ENCODE measurements at regions not wholly inside any gene's neighbourhood (a gene's known extent, or its start where the extent isn't known, plus 50 kb on each side); places are given as distances from the start of the nearest gene placed in this dataset.

GRCh38 chr3:72439321-72440183 is 408.7 kb downstream of the SHQ1 start:
- Mint-ChIP-seq H3K27me3 (ENCODE audit: low read depth) (no peaks in the 10 kb centered on the region), H3K36me3 (ENCODE audit: low read depth) (peaks cover 63% of the 10 kb centered on the region), H3K27ac (no peak overlapping the region), H3K4me1 (ENCODE audit: low read depth) (peaks cover 70% of the 10 kb centered on the region), H3K9me3 (ENCODE audit: insufficient read depth) (no peaks in the 10 kb centered on the region), H3K4me3 (no peak overlapping the region)
- ChIA-PET POLR2A (no interaction called here), CTCF (interaction anchor here (1.4 kb wide), 1 partner anchor 9 kb away, joined by 3 read pairs; no protein-coding TSS in a partner anchor)
- DNase-seq: no peak
- peak; percentile 25 for ATAC-seq

- POLR2A ChIA-PET: interaction anchor here (0.7 kb wide), 1 partner anchor 92 kb away, joined by 3 read pairs; no protein-coding TSS in a partner anchor
- H3K27me3 Mint-ChIP-seq (ENCODE audit: low read depth): no peaks in the 10 kb centered on the region
- H3K27ac Mint-ChIP-seq: no peak overlapping the region
- H3K4me1 Mint-ChIP-seq (ENCODE audit: low read depth): peaks cover 56% of the 10 kb centered on the region
- H3K36me3 Mint-ChIP-seq (ENCODE audit: low read depth): peaks cover 51% of the 10 kb centered on the region
- CTCF ChIA-PET: interaction anchor here (1.0 kb wide), 1 partner anchor 45 kb away, joined by 4 read pairs; no protein-coding TSS in a partner anchor
- ATAC-seq (no peak), DNase-seq (no peak)
- H3K9me3 Mint-ChIP-seq (ENCODE audit: insufficient read depth): no peaks in the 10 kb centered on the region
- H3K4me3 Mint-ChIP-seq: no peak overlapping the region
These were observed 410.4 kb downstream of the SHQ1 start for GRCh38 chr3:72437661-72438406.

GRCh38 chr3:72436863-72437592 is 411.2 kb downstream of the SHQ1 start:
- Mint-ChIP-seq H3K27ac (no peak overlapping the region), H3K4me3 (no peak overlapping the region), H3K4me1 (ENCODE audit: low read depth) (peaks cover 47% of the 10 kb centered on the region), H3K27me3 (ENCODE audit: low read depth) (no peaks in the 10 kb centered on the region), H3K9me3 (ENCODE audit: insufficient read depth) (no peaks in the 10 kb centered on the region), H3K36me3 (ENCODE audit: low read depth) (peaks cover 55% of the 10 kb centered on the region)
- ChIA-PET POLR2A (interaction anchor here (0.7 kb wide), 1 partner anchor 93 kb away, joined by 3 read pairs; no protein-coding TSS in a partner anchor), CTCF (interaction anchor here (1.0 kb wide), 1 partner anchor 46 kb away, joined by 4 read pairs; no protein-coding TSS in a partner anchor)
- ATAC-seq (no peak), DNase-seq (no peak)

- no peak overlapping the region for H3K4me3 Mint-ChIP-seq
- peaks cover 48% of the 10 kb centered on the region for H3K36me3 Mint-ChIP-seq (ENCODE audit: low read depth)
- peaks cover 34% of the 10 kb centered on the region for H3K4me1 Mint-ChIP-seq (ENCODE audit: low read depth)
- DNase-seq (no peak), ATAC-seq (no peak)
- ChIA-PET POLR2A (no interaction called here), CTCF (interaction anchor here (1.7 kb wide), 1 partner anchor 558 kb away, joined by 3 read pairs; no protein-coding TSS in a partner anchor)
- no peaks in the 10 kb centered on the region for H3K27me3 Mint-ChIP-seq (ENCODE audit: low read depth)
- H3K27ac Mint-ChIP-seq: no peak overlapping the region
- no peaks in the 10 kb centered on the region for H3K9me3 Mint-ChIP-seq (ENCODE audit: insufficient read depth)
These were observed 413.9 kb downstream of the SHQ1 start for GRCh38 chr3:72434296-72434695.

GRCh38 chr3:72432246-72432645 is 416.0 kb downstream of the SHQ1 start:
- CTCF ChIA-PET: no interaction called here

GRCh38 chr3:72429589-72430353 is 418.5 kb downstream of the SHQ1 start:
- Mint-ChIP-seq H3K4me1 (ENCODE audit: low read depth) (peaks cover 47% of the 10 kb centered on the region), H3K27me3 (ENCODE audit: low read depth) (no peaks in the 10 kb centered on the region), H3K9me3 (ENCODE audit: insufficient read depth) (peaks cover 5% of the 10 kb centered on the region), H3K4me3 (no peak overlapping the region), H3K36me3 (ENCODE audit: low read depth) (peaks cover 25% of the 10 kb centered on the region), H3K27ac (no peak overlapping the region)
- POLR2A ChIA-PET: interaction anchor here (0.7 kb wide), 1 partner anchor 47 kb away, joined by 6 read pairs; no protein-coding TSS in a partner anchor
- DNase-seq (no peak), ATAC-seq (no peak)
- CTCF ChIA-PET: interaction anchor here (0.8 kb wide), 1 partner anchor 9 kb away, joined by 3 read pairs; no protein-coding TSS in a partner anchor

More at GRCh38 chr3:72432246-72432645, 416.0 kb downstream of the SHQ1 start:
- DNase-seq (no peak), ATAC-seq (no peak)
- no peak overlapping the region for H3K27ac Mint-ChIP-seq
- POLR2A ChIA-PET: no interaction called here
- no peak overlapping the region for H3K4me3 Mint-ChIP-seq
- H3K4me1 Mint-ChIP-seq (ENCODE audit: low read depth): peaks cover 32% of the 10 kb centered on the region
- H3K27me3 Mint-ChIP-seq (ENCODE audit: low read depth): no peaks in the 10 kb centered on the region
- no peaks in the 10 kb centered on the region for H3K9me3 Mint-ChIP-seq (ENCODE audit: insufficient read depth)
- H3K36me3 Mint-ChIP-seq (ENCODE audit: low read depth): peaks cover 32% of the 10 kb centered on the region

GRCh38 chr3:72428803-72429202 is 419.4 kb downstream of the SHQ1 start:
- ChIA-PET POLR2A (no interaction called here), CTCF (no interaction called here)
- H3K27ac Mint-ChIP-seq: no peak overlapping the region
- H3K4me3 Mint-ChIP-seq: no peak overlapping the region
- ATAC-seq (no peak), DNase-seq (no peak)
- peaks cover 5% of the 10 kb centered on the region for H3K9me3 Mint-ChIP-seq (ENCODE audit: insufficient read depth)
- no peaks in the 10 kb centered on the region for H3K27me3 Mint-ChIP-seq (ENCODE audit: low read depth)
- peaks cover 42% of the 10 kb centered on the region for H3K4me1 Mint-ChIP-seq (ENCODE audit: low read depth)
- H3K36me3 Mint-ChIP-seq (ENCODE audit: low read depth): peaks cover 20% of the 10 kb centered on the region

- DNase-seq (no peak), ATAC-seq (no peak)
- POLR2A ChIA-PET: no interaction called here
- peaks cover 25% of the 10 kb centered on the region for H3K36me3 Mint-ChIP-seq (ENCODE audit: low read depth)
- peaks cover 5% of the 10 kb centered on the region for H3K9me3 Mint-ChIP-seq (ENCODE audit: insufficient read depth)
- H3K4me1 Mint-ChIP-seq (ENCODE audit: low read depth): peaks cover 42% of the 10 kb centered on the region
- CTCF ChIA-PET: interaction anchor here (0.7 to 1.2 kb wide), 2 partner anchors 55 to 654 kb away, joined by 3 read pairs; no protein-coding TSS in a partner anchor
- H3K27ac Mint-ChIP-seq: no peak overlapping the region
- no peak overlapping the region for H3K4me3 Mint-ChIP-seq
- H3K27me3 Mint-ChIP-seq (ENCODE audit: low read depth): no peaks in the 10 kb centered on the region
These were observed 420.6 kb downstream of the SHQ1 start for GRCh38 chr3:72427624-72428023.

GRCh38 chr3:72426618-72427397 is 421.4 kb downstream of the SHQ1 start:
- peak overlapping the region; percentile 73 for H3K27ac Mint-ChIP-seq

GRCh38 chr3:72423643-72424042 is 424.6 kb downstream of the SHQ1 start:
- Mint-ChIP-seq H3K4me1 (ENCODE audit: low read depth) (peaks cover 30% of the 10 kb centered on the region), H3K36me3 (ENCODE audit: low read depth) (peaks cover 43% of the 10 kb centered on the region), H3K4me3 (no peak overlapping the region), H3K27ac (no peak overlapping the region), H3K27me3 (ENCODE audit: low read depth) (no peaks in the 10 kb centered on the region), H3K9me3 (ENCODE audit: insufficient read depth) (peaks cover 21% of the 10 kb centered on the region)
- DNase-seq (no peak), ATAC-seq (no peak)
- ChIA-PET CTCF (no interaction called here), POLR2A (no interaction called here)

More at GRCh38 chr3:72426618-72427397, 421.4 kb downstream of the SHQ1 start:
- H3K4me3 Mint-ChIP-seq: no peak overlapping the region
- ChIA-PET POLR2A (no interaction called here), CTCF (interaction anchor here (0.8 to 1.2 kb wide), 2 partner anchors 56 to 225 kb away, joined by 3 read pairs; no protein-coding TSS in a partner anchor)
- ATAC-seq (peak; percentile 55), DNase-seq (no peak)
- peaks cover 10% of the 10 kb centered on the region for H3K9me3 Mint-ChIP-seq (ENCODE audit: insufficient read depth)
- H3K27me3 Mint-ChIP-seq (ENCODE audit: low read depth): no peaks in the 10 kb centered on the region
- peaks cover 29% of the 10 kb centered on the region for H3K36me3 Mint-ChIP-seq (ENCODE audit: low read depth)
- peaks cover 42% of the 10 kb centered on the region for H3K4me1 Mint-ChIP-seq (ENCODE audit: low read depth)

All from activated CD8-positive, alpha-beta T cell treated with anti-CD3 and anti-CD28 coated beads, Interleukin-2, amount 10 ng/mL, durations not matched to agents 7 days and 5 days (primary cell).